ENCODE measurements at regions not wholly inside any gene's neighbourhood (a gene's known extent, or its start where the extent isn't known, plus 50 kb on each side); places are given as distances from the start of the nearest gene placed in this dataset.
"Not testable (repeated sequence)": the region's sequence is repeated elsewhere in the genome, so short reads cannot be mapped to it uniquely, and the experiment has no call there.

DNA sequence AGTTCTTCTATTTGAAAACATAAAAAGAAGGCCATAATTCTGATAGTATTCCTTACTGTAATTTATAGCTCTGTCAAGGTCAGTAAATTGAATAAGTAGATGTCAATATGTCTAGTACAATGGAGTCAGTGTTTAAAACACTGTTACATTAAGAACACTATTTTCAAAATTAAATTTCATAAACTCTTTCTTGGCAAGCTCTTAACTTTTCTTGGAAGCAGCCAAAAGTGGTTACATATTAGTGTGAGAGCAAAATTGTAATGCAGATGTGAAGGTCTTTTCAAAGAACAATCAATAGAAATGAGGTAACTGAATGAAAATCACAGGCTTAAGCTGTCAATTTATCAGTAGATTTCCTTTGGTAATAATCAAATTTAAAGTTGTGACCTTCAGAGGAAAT is 722.4 kb upstream of the NOVA1 start:
- H4K20me1 ChIP-seq (ENCODE audit: insufficient read depth, low read length): no peaks in the 10 kb centered on the region
- TF ChIP-seq, protein P1, sequence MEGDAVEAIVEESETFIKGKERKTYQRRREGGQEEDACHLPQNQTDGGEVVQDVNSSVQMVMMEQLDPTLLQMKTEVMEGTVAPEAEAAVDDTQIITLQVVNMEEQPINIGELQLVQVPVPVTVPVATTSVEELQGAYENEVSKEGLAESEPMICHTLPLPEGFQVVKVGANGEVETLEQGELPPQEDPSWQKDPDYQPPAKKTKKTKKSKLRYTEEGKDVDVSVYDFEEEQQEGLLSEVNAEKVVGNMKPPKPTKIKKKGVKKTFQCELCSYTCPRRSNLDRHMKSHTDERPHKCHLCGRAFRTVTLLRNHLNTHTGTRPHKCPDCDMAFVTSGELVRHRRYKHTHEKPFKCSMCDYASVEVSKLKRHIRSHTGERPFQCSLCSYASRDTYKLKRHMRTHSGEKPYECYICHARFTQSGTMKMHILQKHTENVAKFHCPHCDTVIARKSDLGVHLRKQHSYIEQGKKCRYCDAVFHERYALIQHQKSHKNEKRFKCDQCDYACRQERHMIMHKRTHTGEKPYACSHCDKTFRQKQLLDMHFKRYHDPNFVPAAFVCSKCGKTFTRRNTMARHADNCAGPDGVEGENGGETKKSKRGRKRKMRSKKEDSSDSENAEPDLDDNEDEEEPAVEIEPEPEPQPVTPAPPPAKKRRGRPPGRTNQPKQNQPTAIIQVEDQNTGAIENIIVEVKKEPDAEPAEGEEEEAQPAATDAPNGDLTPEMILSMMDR (IDR thresholded peaks at IDR 0.05; ENCODE audit: borderline replicate concordance, extremely low read depth, low read length, poor library complexity, severe bottlenecking): no peak
- no peak for TF ChIP-seq EZH2 (IDR thresholded peaks at IDR 0.05; ENCODE audit: borderline replicate concordance, low read depth, low read length, severe bottlenecking)
- H3K4me2 ChIP-seq (ENCODE audit: insufficient read depth, low read length): no peak overlapping the region
- no peak overlapping the region for H3K4me3 ChIP-seq (ENCODE audit: low read depth in 1 of 2, low read length in 2 of 2)
- H3K9me3 ChIP-seq (ENCODE audit: insufficient read depth, low read length, severe bottlenecking): peaks cover 4% of the 10 kb centered on the region
- no peak for ATAC-seq (ENCODE audit: insufficient read depth, low read depth)
- no peak overlapping the region for H3K9ac ChIP-seq (ENCODE audit: low read depth, low read length)
- no peaks in the 10 kb centered on the region for H3K36me3 ChIP-seq (ENCODE audit: insufficient read depth, low read length)
- H3K27ac ChIP-seq (ENCODE audit: low read length): no peak overlapping the region
- no peak overlapping the region for H2AFZ ChIP-seq (ENCODE audit: low read depth, low read length)
- no peak for DNase-seq
- H3K4me1 ChIP-seq (ENCODE audit: insufficient read depth, low read length): no peaks in the 10 kb centered on the region
- no peaks in the 10 kb centered on the region for H3K27me3 ChIP-seq (ENCODE audit: insufficient read depth, low read length, poor library complexity)
- no peaks in the 10 kb centered on the region for H3K79me2 ChIP-seq (ENCODE audit: insufficient read depth, low read length)

DNA sequence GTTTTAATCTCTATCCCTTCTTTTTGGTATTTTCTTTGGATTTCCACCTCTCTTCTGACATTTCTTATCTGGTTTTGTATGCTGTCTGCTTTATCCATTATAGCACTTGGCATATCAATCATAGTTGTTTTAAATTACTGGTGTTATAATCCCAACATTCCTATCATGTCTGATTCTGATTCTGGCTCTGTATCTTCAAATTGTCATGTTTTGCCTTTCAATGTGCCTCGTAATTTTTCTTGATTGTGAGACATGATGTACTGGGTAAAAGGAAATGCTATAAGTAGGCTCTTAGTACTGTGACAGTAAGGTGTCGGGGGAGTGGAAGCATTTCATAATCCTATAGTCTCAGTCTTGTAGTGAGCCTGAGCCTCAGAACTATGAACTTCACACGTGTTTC is 729.3 kb upstream of the NOVA1 start:
- H3K4me3 ChIP-seq (ENCODE audit: low read depth in 1 of 2, low read length in 2 of 2): no peak overlapping the region

DNA sequence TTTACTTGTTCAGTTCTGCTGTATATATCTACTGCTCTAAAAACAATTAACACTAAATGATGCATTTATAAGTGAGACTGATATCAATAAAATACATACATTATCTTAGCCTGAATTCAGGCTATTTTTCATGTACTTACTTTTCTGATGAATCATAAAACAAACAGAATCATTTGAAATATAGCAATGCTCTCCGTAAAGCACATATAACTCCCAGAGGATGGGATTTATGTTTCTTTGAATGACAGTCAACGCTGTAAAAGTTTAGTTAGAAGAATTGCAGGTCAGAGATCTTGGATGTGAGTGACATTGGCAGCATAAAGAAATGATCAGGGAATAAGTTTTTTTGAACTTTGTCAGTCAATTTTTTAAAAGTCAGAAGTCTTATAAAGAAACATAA is 740.2 kb upstream of the NOVA1 start:
- H3K9me3 ChIP-seq (ENCODE audit: insufficient read depth, low read length, severe bottlenecking): no peaks in the 10 kb centered on the region
- TF ChIP-seq, protein P1 (IDR thresholded peaks at IDR 0.05; ENCODE audit: borderline replicate concordance, extremely low read depth, low read length, poor library complexity, severe bottlenecking): no peak
- no peak for TF ChIP-seq EZH2 (IDR thresholded peaks at IDR 0.05; ENCODE audit: borderline replicate concordance, low read depth, low read length, severe bottlenecking)
- H3K4me3 ChIP-seq (ENCODE audit: low read depth in 1 of 2, low read length in 2 of 2): no peak overlapping the region
- no peak overlapping the region for H3K27ac ChIP-seq (ENCODE audit: low read length)
- H4K20me1 ChIP-seq (ENCODE audit: insufficient read depth, low read length): no peaks in the 10 kb centered on the region
- no peaks in the 10 kb centered on the region for H3K4me1 ChIP-seq (ENCODE audit: insufficient read depth, low read length)
- no peak for ATAC-seq (ENCODE audit: insufficient read depth, low read depth)
- no peak overlapping the region for H3K4me2 ChIP-seq (ENCODE audit: insufficient read depth, low read length)
- DNase-seq: no peak
- H3K79me2 ChIP-seq (ENCODE audit: insufficient read depth, low read length): no peaks in the 10 kb centered on the region
- H3K36me3 ChIP-seq (ENCODE audit: insufficient read depth, low read length): no peaks in the 10 kb centered on the region
- H2AFZ ChIP-seq (ENCODE audit: low read depth, low read length): no peak overlapping the region
- H3K9ac ChIP-seq (ENCODE audit: low read depth, low read length): no peak overlapping the region
- no peaks in the 10 kb centered on the region for H3K27me3 ChIP-seq (ENCODE audit: insufficient read depth, low read length, poor library complexity)

More for the DNA sequence above, 729.3 kb upstream of the NOVA1 start:
- no peaks in the 10 kb centered on the region for H3K4me1 ChIP-seq (ENCODE audit: insufficient read depth, low read length)
- no peak overlapping the region for H3K27ac ChIP-seq (ENCODE audit: low read length)
- no peak overlapping the region for H3K9ac ChIP-seq (ENCODE audit: low read depth, low read length)
- no peaks in the 10 kb centered on the region for H3K27me3 ChIP-seq (ENCODE audit: insufficient read depth, low read length, poor library complexity)
- TF ChIP-seq, protein P1 (IDR thresholded peaks at IDR 0.05; ENCODE audit: borderline replicate concordance, extremely low read depth, low read length, poor library complexity, severe bottlenecking): no peak
- TF ChIP-seq EZH2 (IDR thresholded peaks at IDR 0.05; ENCODE audit: borderline replicate concordance, low read depth, low read length, severe bottlenecking): no peak
- H3K36me3 ChIP-seq (ENCODE audit: insufficient read depth, low read length): no peaks in the 10 kb centered on the region
- no peaks in the 10 kb centered on the region for H4K20me1 ChIP-seq (ENCODE audit: insufficient read depth, low read length)
- no peak overlapping the region for H3K4me2 ChIP-seq (ENCODE audit: insufficient read depth, low read length)
- H3K9me3 ChIP-seq (ENCODE audit: insufficient read depth, low read length, severe bottlenecking): peaks cover 5% of the 10 kb centered on the region
- no peak overlapping the region for H2AFZ ChIP-seq (ENCODE audit: low read depth, low read length)
- ATAC-seq (ENCODE audit: insufficient read depth, low read depth): no peak
- H3K79me2 ChIP-seq (ENCODE audit: insufficient read depth, low read length): no peaks in the 10 kb centered on the region
- DNase-seq: no peak

DNA sequence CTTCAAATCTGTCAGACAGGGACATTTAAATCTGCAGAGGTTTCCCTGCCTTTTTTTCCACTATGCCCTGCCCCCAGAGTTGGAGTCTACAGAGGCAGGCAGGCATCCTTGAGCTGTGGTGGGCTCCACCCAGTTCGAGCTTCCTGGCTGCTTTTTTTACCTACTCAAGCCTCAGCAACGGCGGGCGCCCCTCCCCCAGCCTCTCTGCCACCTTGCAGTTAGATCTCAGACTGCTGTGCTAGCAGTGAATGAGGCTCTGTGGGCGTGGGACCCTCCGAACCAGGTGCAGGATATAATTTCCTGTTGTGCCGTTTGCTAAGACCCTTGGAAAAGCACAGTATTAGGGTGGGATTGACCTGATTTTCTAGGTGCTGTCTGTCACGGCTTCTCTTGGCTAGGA is 765.2 kb upstream of the NOVA1 start:
- ATAC-seq (ENCODE audit: insufficient read depth, low read depth); H2AFZ ChIP-seq (ENCODE audit: low read depth, low read length); H3K36me3 ChIP-seq (ENCODE audit: insufficient read depth, low read length); DNase-seq; H3K4me3 ChIP-seq (ENCODE audit: low read depth in 1 of 2, low read length in 2 of 2); H3K9ac ChIP-seq (ENCODE audit: low read depth, low read length); H3K79me2 ChIP-seq (ENCODE audit: insufficient read depth, low read length); H3K4me1 ChIP-seq (ENCODE audit: insufficient read depth, low read length); H4K20me1 ChIP-seq (ENCODE audit: insufficient read depth, low read length); H3K27ac ChIP-seq (ENCODE audit: low read length); H3K27me3 ChIP-seq (ENCODE audit: insufficient read depth, low read length, poor library complexity); H3K4me2 ChIP-seq (ENCODE audit: insufficient read depth, low read length); H3K9me3 ChIP-seq (ENCODE audit: insufficient read depth, low read length, severe bottlenecking): not testable (repeated sequence)
